HG02840 (cell line): ENCODE measurements at regions not wholly inside any gene's neighbourhood (a gene's known extent, or its start where the extent isn't known, plus 50 kb on each side); places are given as distances from the start of the nearest gene placed in this dataset.

Experiments used
- ATAC-seq: cut with Tn5 transposase; IDR thresholded peaks from one replicate; pipeline ENCODE4 v1.9.1; 2021; ENCODE audit warnings: mild to moderate bottlenecking, moderate library complexity, moderate number of reproducible peaks; ENCODE audit not compliant: unreplicated experiment, low FRiP score

DNA sequence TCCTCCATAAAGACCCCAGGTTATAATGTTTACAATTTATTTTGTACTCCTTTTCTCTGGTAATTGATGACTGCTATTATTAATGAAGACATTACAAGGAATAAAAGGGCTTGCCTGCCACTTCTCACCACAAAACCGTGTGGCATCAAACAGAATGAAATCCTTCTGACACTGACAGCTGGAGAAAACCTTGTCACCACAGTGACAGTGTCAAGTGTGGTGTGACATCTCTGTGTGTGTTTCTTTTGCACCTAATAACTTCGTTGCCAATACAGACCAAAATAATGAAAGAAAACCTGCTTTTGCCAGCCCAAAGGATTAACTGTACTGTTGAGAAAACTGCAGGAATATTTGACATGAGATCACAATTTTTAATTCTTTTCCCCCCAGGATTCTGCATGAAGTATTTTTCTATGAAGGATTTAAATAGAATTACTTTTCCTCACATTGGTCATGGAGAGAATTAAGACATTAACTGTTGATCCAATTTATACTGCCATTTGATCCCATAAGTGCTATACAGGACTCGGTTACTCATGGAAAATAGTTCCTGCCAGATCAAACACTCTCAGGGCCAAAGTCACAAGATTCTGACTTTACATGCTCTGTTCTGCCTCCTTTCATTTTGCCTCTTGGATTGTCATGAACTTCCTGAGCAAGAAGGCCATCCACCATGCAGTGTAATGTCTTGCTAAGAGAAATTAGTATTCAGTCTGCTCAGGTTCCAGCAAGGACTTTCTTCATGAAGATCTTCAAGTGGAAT lies 60.4 kb upstream of the IFNG-AS1 start:
- no peak for ATAC-seq

DNA sequence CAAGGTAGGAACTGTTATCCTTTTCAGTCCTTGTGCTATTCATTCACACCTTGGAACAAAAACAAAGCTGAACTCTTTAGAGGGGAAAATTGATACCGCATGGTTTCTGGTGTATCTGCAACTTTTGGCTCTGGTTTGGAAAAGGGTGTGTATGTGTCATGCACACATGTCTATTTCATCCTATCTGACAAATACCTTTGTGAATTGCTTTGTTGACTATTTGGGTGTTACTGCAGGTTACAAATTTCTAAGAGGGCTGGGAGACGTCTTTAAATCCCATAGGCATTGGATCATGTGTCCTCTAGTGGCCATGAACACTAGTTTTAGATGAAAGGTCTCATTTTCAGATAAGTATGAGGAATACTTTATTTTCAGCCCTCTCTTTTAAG lies 59.9 kb upstream of the IFNG-AS1 start:
- no peak for ATAC-seq

DNA sequence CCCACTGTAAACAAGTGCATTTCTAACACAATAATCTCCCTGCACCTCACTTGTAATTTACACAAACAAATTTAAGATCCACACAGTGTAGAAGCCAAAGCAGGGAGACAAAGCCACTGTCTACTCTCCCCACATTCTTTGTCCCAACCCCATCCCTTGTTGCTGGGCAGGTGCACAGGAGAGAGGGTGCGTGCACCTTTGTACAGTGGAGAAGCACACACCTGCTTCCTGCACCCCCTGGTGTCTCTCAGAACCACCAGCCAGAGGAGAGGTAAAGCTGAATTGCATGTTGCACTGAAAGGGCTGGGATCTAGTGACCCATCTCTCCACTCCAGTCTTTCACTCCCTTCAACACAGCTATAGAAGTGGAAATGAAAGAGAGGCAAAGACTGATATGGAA lies 51.4 kb upstream of the IFNG-AS1 start:
- no peak for ATAC-seq
